CD4-positive, alpha-beta T cell treated with Interleukin-6 for 4 hours (primary cell): ENCODE measurements at regions not wholly inside any gene's neighbourhood (a gene's known extent, or its start where the extent isn't known, plus 50 kb on each side); places are given as distances from the start of the nearest gene placed in this dataset.
"Not testable (repeated sequence)": the region's sequence is repeated elsewhere in the genome, so short reads cannot be mapped to it uniquely, and the experiment has no call there.

Source experiments
- DNase-seq: peaks from one replicate; pipeline ENCODE4 v3.0.0-alpha.2; 2020; ENCODE audit warnings: mixed read lengths

DNA sequence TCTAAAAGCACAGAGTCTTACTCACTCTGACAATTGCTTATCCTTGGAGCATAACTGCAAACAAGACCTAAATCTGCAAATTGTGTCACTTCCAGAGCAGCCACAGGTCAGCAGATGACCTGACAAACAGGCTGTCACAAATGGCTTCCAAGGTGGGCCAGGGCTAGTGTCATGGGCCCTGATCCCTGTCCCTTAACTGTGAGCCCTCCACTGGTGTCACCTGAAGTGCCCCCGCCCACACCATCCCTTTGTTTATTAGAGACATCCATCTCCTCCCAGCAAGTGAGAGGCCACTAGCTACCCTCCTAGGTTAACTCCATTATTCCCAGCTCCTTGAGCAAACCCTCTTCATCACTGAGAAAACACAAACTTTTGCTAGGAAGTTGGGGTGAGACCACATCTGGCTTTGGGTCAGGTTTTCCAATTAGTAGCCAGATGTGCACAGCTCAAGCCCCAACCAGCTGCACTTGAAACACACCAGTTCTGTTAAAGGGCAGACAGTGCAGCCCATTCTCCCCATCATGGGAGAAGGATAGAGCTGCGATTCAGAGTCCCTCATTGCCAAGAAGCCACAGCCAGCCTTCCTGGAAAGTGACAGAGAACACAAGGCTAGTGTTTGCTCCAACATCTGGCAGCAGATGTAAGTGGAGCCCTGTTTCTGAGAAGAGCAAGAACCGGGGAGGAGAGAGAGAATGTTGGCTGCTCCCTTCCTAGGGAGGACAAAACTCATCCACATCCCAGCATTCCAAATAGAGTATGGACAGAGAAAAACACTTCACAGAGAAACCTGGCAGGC, 75.7 kb upstream of the NANOS1 start:
- no peak for DNase-seq

DNA sequence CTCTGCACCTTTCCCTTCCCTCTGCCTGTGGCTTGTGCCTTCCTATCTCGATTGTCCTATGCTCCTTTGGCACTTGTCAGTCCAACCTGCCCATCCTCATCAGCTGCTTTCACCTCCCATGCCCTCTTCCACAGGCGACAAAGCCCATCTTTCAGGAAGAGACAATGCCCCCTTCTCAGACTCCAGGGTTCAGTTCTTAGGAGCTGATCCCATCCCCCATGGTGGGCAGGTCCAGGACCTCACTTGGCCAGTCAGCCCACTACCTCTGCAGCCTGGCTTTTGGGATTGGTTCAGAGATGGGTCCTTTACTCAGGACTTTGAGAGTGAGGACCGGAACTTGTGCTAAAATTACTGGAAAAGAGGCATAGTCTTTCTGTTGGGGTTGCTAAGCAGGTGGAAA, 74.0 kb upstream of the NANOS1 start:
- DNase-seq: no peak

GRCh38 chr10:118955951-118956801, 73.3 kb upstream of the NANOS1 start:
- no peak for DNase-seq

DNA sequence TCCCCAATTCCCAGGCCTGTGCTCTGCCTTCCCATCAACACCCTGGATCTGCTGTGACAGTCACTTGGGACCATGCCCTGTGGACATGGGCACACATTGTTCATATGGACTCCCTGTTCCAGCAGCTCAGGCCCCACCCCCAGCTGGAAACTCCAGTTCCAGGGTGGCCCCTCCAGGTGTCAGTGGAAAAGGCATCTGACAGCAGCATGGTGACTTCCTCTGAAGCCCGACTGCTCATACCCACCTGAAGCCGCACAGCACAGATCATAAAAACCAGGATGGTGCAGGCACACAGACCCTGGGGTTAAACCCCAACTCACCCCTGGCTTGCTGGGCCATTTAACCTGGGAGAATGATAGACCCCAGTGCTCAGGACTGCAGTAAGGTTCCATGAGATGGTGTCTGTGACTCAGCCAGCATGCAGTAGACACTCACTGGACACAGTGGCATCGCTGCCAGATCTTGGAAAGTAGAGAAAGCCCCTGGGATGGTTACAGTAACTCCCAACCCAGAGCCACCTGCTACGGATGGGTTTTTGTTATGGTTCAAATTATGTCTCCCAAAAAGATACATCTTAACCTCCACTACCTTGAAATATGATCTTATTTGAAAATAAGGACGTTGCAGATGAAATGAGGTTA, 72.6 kb upstream of the NANOS1 start:
- DNase-seq: no peak

- no peak for DNase-seq
Measured at GRCh38 chr10:118957443-118957825, 72.1 kb upstream of the NANOS1 start.

DNA sequence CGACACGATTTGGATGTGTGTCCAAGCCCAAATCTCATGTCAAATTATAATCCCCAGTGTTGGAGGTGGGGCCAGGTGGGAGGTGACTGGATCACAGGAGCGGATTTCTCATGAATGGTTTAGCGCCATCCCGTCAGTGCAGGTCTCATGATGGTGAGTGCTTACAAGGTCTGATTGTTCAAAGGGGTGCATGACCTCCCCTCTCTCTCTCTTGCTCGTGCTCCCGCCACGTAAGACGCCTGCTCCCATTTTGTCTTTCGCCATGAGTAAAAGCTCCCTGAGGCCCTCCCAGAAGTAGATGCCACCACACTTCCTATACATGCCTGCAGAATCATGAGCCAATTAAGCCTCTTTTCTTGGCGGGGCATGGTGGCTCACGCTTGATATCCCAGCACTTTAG, 71.5 kb upstream of the NANOS1 start:
- DNase-seq: no peak

DNA sequence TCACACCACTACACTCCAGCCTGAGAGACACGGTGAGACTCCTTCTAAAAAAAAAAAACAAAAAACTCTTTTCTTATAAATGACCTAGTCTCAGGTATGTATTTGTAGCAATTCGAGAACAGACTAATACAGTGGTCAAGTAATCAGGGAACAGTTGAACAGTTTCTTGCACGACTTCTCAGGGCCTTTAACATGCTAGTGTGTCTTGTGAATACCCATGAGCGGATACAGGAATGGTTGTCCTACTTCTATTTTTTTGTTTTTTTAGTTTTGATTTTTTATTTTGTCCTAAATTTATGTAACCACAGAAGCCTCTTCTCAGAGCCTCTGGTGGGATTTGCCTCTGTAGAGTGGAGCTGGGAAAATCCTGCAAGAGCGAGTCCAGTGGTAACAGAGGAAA, 71.0 kb upstream of the NANOS1 start:
- DNase-seq: no peak

DNA sequence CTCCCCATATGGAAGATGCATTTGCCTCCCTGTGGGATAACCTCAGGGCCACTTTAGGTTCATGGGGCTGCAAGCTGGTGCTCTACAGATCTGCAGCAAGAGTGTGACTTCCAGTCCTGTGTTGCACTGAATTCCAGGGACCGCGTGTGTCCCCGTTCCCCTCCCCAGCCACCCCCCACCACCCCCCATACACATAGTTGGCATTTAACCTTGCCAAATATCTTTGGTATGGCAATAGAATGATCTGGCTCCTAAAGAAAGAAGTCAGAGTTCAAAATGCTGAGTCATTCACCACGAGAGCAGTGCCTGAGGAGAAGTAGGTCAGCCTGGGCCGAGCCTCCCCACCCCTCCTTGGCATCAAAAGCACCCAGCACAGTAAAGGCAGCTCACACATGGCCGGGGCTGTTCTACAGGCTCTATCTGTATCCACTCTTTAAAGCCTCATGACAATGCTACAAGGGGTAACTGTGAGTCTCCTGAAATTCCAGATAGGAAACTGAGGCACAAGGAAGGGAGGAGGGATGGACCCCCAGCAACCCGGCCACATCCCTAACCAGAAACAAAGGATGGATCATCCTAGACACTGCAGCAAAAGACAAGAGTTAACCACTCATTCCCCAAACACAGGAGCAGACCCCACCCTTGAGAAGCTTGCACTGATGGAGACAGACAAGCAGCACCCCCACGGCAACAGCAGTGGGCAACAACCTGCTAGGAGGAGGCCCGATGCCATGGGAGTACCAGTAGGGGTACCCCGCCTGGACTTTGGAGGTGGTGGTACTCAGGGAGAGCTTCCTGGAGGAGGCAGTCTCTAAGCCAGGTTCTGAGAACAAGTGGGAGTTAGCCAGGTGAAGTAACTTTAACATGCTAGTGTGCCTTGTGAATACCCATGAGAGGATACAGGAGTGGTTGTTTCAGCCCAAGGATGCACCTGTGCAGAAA, 70.3 kb upstream of the NANOS1 start:
- no peak for DNase-seq

DNA sequence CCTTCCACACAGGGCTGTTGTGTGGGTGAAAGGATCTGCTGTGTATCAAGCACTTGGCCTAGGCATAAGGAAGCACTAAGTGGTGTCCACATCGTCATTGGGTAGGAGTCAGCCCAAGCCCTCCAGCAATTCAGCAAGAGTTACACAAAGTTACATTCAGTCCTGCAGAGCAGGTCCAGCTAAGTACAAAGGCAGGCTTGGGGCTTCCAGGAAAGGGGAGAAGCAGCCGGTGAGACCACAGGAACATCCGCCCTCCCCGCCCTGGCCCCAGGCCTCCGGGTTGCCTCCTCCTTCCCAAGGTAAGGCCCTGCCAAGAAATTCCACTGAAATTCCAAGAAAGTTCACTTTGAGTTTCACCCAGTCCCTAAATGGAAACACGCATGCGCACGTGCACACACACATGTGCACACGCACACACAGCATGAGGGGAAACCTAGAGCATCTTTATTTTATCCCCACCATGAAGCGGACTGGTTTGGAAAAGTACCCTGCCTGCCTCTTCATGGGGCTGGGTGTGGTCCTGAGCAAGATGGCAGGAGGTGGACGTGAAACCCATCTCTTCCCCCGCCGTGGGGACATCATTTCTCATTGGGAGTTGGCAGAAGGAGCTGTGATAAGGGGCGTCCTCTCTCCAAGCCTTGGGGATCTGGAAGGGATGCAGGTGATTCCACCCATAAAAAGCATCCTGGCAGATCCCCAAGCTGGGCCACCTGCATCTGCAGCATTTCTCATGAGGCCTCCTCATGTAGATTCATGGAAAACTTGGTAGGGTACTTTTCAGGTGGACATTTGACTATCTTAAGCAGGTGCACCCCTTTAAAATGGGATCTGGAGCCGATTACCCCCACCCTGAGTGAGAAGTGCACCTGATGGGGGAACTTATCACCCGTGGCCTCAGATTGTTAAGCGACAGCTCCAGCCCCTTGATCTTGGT, 69.1 kb upstream of the NANOS1 start:
- no peak for DNase-seq

DNA sequence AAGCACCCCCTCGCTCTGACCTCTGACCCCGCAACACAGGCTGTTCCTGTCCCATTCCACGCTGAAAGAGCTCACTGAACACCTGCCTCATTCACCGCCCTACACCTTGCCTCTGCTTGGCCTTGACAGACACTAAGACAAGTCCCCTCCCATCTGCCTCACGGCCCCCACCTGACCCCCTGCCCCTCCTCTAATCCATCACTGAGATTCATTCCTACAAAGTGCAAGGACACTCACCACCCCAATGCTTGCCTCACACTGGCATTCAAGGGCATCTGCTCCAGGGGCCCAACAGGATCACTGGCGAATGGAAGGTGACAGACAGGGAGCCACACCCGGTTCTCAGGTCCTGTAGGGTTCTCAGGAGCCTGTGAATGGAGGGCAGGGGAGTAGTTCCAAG, 68.1 kb upstream of the NANOS1 start:
- DNase-seq: no peak

GRCh38 chr10:118962331-118962868, 67.1 kb upstream of the NANOS1 start:
- DNase-seq: not testable (repeated sequence)

- no peak for DNase-seq
Measured at GRCh38 chr10:118963341-118963740, 66.2 kb upstream of the NANOS1 start.

GRCh38 chr10:118963933-118964332, 65.6 kb upstream of the NANOS1 start:
- DNase-seq: no peak

DNA sequence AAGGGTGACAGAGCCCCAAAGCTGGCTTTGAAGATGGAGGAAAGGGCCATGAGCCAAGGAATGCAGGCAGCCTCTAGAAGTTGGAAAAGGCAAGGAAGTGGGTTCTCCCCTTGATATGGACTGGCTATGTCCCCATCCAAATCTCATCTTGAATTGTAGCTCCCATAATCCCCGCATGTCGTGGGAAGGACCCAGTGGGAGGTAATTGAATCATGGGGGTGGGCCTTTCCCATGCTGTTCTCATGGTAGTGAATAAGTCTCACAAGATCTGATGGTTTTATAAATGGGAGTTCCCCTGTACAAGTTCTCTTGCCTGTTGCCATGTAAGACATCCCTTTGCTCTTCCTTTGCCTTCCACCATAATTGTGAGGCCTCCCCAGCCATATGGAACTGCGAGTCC, 65.0 kb upstream of the NANOS1 start:
- DNase-seq: not testable (repeated sequence)

DNA sequence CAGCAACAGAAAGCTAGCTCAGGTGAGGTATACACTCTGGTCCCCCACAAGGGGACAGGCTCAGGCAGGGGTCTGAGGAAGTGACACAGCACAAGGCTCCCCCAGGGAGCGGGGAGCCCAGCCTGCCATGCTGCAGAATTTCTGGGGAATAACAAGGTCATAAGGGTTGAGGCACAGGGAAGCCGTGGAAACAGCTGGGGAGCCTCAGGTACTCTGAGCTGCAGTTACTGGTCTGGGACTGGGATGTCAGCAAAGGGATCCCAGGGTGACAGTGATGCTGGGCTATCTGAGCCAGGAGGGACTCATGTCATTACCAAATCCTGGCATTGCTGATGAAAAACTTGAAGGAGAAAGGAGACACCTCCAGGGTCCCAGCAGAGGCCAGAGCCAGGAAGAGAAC, 64.4 kb upstream of the NANOS1 start:
- no peak for DNase-seq

DNA sequence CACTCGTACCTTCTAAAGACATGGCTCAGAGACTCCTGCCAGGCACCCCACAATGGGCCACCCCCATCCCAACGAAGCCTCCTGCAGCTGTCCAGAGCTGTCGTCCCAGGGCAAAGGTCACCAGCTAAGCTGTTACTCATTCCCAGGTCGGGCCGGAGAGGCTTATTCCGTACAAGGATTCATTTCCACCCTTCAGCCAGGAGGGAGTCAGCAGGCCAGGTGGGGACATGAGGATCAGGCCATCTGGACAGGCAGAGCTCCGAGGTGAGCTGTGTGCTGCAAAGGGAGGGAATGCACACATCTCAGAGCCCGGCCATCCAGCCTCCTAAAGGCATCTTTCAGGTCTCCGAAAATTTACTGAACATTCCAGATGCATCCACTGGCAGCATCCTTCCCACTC, 63.9 kb upstream of the NANOS1 start:
- no peak for DNase-seq

GRCh38 chr10:118966076-118966849, 63.3 kb upstream of the NANOS1 start:
- no peak for DNase-seq

- DNase-seq: no peak
Measured at GRCh38 chr10:118966850-118967125, 62.7 kb upstream of the NANOS1 start.

- DNase-seq: no peak
Measured at GRCh38 chr10:118967160-118967559, 62.4 kb upstream of the NANOS1 start.

- DNase-seq: no peak
Measured at GRCh38 chr10:118968060-118968459, 61.5 kb upstream of the NANOS1 start.

DNA sequence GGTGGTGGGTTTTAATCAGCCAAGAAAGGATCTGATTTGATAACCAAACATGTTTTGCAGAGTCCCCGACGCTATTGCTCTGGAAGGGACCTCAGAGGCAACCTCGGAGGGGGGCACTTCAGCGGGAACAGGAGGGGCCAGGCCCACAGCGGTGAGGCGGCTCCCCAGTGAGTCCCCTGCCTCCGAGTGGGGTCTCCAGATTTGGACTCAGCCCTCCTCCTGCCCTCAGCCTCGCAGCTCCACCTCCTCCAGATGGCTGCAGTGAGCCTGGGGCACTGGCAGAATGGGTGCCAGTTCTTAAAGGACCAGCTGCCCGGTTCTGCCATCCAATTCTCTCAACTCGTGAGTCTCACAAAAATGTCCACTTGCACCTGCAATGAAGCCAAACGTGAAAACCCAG, 61.0 kb upstream of the NANOS1 start:
- DNase-seq: no peak
